DMS153 treated with DMSO at 0.1 percent for 48 hours (cell line): ENCODE measurements at regions not wholly inside any gene's neighbourhood (a gene's known extent, or its start where the extent isn't known, plus 50 kb on each side); places are given as distances from the start of the nearest gene placed in this dataset.

ENCODE experiments used
- DNase-seq: peaks from one replicate; lab custom pipeline; 2025; ENCODE audit not compliant: unreplicated experiment; lab: John Stamatoyannopoulos, UW

DNA sequence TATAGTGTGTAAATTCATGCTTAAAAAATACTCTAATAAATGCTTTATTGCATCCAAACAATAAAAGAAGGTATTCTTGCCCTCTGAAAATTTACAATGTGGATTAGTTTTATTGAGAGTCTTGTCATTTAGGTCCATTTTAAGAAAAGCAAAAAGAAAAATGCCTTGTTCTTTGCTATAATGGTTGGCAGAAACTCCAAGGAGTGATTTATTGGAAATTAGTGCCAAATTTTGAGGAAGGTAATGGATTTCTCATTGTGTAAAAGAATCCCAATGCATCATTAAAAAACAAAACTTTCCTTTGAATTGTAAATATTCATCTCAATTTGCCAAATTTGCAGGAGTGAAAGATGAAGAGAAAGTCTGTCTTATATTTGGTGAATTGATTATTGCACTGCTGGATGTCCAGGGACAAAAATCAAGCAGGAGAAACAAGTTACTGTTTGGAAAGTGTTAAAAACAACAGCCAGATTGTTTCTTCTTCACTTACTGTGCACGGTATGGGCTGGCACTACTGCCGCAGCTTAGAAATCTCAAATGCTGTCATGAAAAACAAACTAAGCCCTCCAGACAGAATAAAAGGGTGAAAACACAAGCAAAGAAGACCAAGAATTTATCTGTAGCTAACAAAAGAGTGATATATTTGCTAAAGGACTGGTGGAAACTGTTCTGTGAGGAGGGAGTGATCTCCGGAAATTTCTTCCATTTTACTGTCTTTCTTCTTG lies 511.7 kb downstream of the TMTC2 start:
- no peak for DNase-seq

DNA sequence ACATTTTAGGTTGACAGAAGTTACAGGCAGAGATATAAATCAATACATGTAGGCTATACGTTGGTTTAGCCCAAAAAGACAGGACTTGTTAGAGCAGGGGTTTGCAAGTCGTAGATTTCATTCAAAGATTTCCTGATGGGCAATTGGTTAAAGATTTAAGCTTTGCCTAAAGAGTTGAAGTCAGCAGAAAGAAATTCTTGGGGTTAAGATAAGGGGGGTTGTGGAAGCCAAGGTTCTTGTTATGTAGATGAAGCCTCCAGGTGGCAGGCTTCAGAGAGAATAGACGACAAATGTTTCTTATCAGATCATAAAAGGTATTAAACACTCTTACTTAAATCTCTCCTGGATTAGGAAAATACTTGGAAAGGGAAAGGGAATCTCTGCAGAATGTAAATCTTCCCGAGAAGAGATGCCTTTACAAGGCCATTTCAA lies 510.8 kb downstream of the TMTC2 start:
- no peak for DNase-seq

DNA sequence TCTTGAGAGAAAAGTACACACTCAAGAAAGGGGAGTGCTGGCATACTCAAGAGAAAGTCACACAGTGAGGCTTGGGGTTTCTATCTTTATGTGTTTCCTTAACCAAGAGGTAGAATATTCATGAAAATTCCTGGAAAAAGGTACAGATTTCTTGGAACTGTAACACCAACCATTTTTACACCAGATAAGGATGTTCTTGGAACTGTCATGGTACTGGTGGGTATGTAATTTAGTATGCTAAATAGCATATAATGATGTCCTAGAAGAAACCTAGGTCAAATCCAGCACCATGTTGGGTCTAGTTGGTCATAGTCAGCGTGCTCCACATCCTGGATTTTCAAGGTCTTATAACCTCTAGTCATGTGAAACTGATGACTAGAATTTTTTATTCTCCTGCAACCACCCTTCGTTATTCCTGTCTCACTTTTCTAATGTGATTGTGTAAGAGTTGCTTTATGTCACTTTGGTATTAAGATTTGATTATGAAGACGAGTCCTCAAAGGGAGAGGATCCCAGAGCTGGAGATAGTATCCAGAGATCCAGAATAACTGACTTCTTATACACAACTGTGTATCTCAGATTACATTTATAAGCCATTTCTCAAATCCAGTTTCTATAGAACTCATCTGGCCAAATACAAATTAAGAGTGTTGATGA lies 510.1 kb downstream of the TMTC2 start:
- no peak for DNase-seq

DNA sequence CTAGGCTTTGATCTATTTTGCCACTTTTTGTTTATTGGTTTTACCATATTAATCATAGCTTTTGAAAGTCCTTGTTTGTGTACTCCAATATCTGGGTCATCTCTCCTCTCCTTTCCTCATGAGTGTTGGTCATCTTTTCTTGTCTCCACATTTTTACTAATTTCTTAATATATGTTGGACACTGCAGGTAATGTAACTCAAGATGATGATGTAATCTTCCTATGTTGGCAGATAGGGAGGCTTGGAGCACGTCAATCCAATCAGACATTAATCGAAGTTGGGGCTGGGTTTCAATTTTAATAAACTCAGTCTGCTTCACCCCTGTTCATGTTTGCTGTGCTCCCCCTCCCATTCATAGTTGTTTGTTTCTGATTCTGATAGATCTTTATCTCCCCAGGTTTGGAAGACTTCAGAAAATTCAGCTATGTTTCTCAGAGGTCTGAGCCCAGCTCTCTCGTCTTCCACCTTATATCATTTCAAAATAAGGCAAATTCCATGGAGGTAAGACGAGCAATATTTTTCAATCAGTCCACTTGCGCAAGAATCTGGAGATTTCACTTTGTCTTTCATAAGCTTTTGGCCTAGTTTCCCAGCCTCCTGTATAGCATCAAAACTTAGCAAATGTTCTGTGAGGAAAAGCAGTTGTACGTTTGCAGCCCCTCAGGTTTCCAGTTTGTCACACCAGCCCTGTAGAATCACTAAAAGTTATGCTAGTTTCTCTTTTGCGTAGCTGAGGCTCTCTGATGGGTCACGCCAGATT lies 504.1 kb downstream of the TMTC2 start:
- DNase-seq = no peak

DNA sequence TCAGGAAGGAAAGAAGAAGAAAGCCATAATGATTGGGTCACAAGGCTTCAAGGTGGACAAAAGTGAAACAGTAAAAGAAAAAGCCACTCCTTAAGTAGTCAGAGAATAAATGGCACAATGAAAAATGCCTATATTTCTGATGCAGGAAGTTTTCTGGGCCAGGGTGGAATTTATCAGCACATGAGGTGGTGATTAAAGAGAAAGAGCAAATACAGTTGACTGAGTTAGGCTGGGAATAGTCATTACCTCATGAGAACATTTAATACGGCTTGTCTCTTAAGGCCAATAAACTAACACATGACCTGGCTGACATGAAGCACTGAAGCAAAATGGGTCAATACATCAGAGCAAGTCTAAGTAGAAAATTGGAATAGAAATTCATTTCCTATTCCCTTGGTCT lies 499.7 kb downstream of the TMTC2 start:
- no peak for DNase-seq

DNA sequence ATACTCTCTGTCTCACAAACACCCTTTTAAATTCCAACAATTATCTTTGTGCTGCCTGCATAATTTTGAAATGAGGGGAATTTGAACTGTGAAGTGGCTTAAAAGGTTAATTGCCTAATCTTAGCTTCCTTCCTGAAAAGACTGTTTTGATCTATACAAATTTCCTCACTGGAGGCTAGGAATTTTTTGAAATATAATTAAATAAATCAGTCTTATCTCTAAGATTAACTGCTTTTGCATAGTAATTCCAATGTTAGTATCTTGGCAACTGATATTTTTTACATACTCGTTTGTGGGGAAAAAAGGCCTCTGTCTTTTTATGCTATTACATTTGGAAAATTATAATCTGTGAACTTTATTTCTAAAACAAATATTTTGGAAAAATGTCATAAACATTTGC lies 498.5 kb downstream of the TMTC2 start:
- no peak for DNase-seq
